GM21360 (cell line): ENCODE measurements at regions not wholly inside any gene's neighbourhood (a gene's known extent, or its start where the extent isn't known, plus 50 kb on each side); places are given as distances from the start of the nearest gene placed in this dataset.

Experiments used
- ATAC-seq: cut with Tn5 transposase; IDR thresholded peaks from one replicate; pipeline ENCODE4 v1.9.1; 2021; ENCODE audit warnings: mild to moderate bottlenecking, moderate library complexity; ENCODE audit not compliant: unreplicated experiment

- no peak for ATAC-seq
These were observed 543.8 kb downstream of the TNS1 start for GRCh38 chr2:217459016-217459415.

- ATAC-seq, result no peak
These were observed 546.8 kb downstream of the TNS1 start for GRCh38 chr2:217456016-217456415.

GRCh38 chr2:217452928-217453327, 549.9 kb downstream of the TNS1 start:
- no peak for ATAC-seq

GRCh38 chr2:217451666-217452065, 551.1 kb downstream of the TNS1 start:
- no peak for ATAC-seq

- ATAC-seq, result no peak
These were observed 553.4 kb downstream of the TNS1 start for GRCh38 chr2:217449444-217449843.

- no peak for ATAC-seq
These were observed 553.9 kb downstream of the TNS1 start for GRCh38 chr2:217448860-217449259.

- no peak for ATAC-seq
These were observed 557.1 kb downstream of the TNS1 start for GRCh38 chr2:217445723-217446122.

GRCh38 chr2:217444932-217445331, 557.9 kb downstream of the TNS1 start:
- no peak for ATAC-seq

GRCh38 chr2:217444509-217444908, 558.3 kb downstream of the TNS1 start:
- ATAC-seq, result no peak

GRCh38 chr2:217443601-217444000, 559.2 kb downstream of the TNS1 start:
- ATAC-seq, result no peak

- peak; percentile 63 for ATAC-seq
These were observed 562.8 kb downstream of the TNS1 start for GRCh38 chr2:217440000-217440399.

- peak; percentile 42 for ATAC-seq
These were observed 564.0 kb downstream of the TNS1 start for GRCh38 chr2:217438821-217439220.

- no peak for ATAC-seq
These were observed 564.7 kb downstream of the TNS1 start for GRCh38 chr2:217438136-217438535.

GRCh38 chr2:217437290-217437870, 565.4 kb downstream of the TNS1 start:
- no peak for ATAC-seq

- ATAC-seq, result no peak
These were observed 566.4 kb downstream of the TNS1 start for GRCh38 chr2:217436386-217436785.

GRCh38 chr2:217434180-217434975, 568.4 kb downstream of the TNS1 start:
- ATAC-seq, result peak; percentile 97

- no peak for ATAC-seq
These were observed 569.3 kb downstream of the TNS1 start for GRCh38 chr2:217433522-217433921.

- ATAC-seq, result no peak
These were observed 571.1 kb downstream of the TNS1 start for GRCh38 chr2:217431577-217432269.

GRCh38 chr2:217430916-217431576, 571.2 kb upstream of the TNP1 start:
- no peak for ATAC-seq

- no peak for ATAC-seq
These were observed 570.2 kb upstream of the TNP1 start for GRCh38 chr2:217429981-217430500.

GRCh38 chr2:217421834-217422233, 562.0 kb upstream of the TNP1 start:
- ATAC-seq, result no peak
